SK-N-DZ (cell line): ENCODE measurements at regions not wholly inside any gene's neighbourhood (a gene's known extent, or its start where the extent isn't known, plus 50 kb on each side); places are given as distances from the start of the nearest gene placed in this dataset.
"Not testable (repeated sequence)": the region's sequence is repeated elsewhere in the genome, so short reads cannot be mapped to it uniquely, and the experiment has no call there.

Experiments
- DNase-seq: peaks from one replicate; pipeline ENCODE4 v3.0.0-alpha.2; 2015; ENCODE audit warnings: low spot score

DNA sequence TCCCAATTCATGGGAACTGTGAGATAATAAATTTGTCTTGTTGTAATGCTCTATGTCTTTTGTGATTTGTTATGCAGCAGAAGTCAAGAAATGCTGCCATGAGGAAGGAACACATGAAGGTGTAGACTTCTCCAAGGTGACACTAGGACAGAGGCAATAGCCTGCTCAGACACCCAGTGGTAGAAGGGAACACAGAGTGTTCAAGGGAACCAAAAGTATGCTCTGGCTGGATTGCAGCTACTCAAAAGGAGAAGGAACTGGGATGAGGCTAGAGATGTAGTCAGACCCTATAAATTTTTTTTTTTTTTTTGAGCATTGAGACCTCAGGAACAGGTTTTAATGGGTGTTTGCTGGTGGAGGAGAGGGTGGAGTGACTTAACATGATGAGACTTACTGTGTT is 232.5 kb downstream of the PARP8 start:
- no peak for DNase-seq

DNA sequence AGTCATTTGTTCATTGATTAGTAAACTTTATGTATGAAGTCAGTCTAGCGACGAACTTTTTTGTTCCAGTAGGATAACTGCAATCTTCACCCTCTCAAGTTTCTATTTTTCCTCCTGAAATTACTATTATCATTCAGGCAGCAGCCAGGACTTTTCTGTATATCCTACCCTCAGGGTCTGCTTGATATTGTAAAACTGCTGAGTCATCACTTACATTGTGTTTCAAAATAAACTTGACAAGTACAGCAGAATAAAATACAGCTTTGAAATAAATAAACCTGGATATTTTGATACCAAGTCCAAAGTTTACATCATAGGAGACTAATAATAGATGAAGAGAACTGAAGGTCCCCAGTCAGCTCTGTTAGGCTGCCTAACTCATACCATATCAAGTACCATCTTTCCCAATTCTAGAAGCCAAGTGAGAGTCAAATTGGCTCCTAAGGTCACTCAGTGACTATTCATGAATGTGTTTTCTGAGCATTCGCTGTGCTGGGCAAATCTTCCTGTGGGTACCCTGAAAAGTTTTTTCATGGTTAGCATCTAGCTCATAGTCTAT is 234.6 kb downstream of the PARP8 start:
- DNase-seq, result no peak

DNA sequence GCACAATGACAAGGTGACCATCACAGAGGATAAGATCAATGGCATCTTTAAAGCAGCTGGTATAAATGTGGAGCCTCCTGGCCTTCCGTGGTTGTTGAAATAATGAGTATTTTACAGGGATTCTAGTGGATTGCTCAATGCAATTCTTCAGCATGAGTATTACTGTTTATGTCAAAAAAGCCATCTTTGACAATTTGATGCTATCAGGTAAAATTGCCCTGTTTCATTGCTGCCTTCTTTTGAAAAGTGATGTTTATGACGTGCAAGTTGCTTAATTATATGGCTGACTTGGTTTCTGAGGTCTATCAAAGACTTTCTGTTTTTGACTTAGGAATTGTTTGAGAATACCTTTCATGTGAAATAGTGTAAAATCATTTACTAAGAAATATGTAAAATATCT is 237.2 kb downstream of the PARP8 start:
- no peak for DNase-seq

DNA sequence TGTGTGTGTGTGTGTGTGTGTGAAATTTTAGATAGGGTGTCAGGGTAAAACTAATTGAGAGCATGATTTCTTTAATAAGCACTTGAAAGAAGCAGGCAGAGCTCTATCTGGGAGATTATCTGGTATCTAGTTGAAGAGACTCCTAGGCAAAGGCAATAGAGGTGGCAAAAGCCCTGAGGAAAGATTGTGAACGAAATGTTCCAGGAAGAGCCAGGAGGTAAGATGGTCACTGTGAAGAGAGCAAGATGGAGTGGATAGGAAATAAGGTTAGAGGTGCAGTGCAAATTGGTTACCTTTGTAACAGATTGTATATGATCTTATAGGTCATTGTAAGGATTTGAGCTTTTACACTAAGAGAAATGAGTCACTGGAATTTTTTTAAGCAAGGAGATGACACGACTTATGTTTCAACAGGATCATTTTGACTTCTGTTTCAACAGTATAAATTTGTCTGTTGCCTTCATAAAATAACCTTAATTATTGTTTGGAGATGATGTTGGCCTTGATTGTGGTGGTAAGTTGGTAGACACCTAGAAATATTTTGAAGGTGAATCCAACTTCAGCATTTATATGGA is 239.6 kb downstream of the PARP8 start:
- DNase-seq, result no peak

DNA sequence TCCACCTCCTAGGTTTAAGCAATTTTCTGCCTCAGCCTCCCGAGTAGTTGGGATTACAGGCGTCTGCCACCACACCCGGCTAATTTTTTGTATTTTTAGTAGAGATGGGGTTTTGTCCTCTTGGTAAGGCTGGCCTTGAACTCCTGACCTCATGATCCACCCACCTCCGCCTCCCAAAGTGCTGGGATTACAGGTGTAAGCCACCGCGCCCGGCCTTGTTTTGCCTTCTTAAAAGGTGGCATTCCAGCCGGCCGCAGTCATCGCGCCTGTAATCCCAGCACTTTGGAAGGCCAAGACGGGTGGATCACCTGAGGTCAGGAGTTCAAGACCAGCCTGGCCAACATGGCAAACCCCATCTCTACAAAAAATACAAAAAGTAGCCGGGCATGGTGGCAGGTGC is 253.7 kb downstream of the PARP8 start:
- DNase-seq, result not testable (repeated sequence)

DNA sequence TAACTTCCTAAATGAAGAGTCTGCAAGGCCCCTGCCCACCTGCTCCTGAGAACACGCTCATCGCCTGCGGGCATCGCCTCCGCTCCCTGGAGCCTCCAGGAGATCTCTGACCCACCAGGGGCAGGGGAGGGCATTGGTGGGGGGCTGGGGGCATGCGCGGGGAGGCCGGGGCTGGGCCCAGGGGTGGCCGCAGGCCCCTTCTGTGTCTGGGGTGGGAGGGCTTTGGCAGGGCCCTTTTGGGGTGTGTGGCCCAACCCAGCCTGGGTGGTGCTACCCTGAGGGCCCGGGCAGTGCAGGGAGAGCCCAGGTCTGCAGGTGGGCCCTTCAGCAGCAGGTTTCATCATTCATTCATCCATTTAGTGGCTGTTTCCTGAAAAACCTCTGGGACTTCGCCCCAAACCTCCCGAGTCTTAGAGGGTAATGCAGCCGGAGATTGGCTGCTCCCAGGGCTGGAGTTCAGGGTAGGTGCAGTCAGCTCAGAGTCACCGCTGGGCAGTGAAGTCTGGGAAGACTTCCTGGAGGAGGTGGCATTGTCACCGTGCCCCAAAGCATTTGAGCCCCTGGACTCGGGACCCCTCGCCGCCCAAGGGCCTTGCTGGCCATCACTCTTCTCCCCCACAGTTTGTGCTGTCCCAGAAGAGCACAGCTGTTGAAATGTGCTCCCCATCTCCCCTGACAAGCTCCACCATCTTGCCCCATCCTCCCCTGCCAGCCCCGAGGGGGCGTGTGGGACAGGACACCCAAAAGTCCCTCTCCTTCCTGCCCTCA is 255.1 kb downstream of the PARP8 start:
- DNase-seq, result no peak

DNA sequence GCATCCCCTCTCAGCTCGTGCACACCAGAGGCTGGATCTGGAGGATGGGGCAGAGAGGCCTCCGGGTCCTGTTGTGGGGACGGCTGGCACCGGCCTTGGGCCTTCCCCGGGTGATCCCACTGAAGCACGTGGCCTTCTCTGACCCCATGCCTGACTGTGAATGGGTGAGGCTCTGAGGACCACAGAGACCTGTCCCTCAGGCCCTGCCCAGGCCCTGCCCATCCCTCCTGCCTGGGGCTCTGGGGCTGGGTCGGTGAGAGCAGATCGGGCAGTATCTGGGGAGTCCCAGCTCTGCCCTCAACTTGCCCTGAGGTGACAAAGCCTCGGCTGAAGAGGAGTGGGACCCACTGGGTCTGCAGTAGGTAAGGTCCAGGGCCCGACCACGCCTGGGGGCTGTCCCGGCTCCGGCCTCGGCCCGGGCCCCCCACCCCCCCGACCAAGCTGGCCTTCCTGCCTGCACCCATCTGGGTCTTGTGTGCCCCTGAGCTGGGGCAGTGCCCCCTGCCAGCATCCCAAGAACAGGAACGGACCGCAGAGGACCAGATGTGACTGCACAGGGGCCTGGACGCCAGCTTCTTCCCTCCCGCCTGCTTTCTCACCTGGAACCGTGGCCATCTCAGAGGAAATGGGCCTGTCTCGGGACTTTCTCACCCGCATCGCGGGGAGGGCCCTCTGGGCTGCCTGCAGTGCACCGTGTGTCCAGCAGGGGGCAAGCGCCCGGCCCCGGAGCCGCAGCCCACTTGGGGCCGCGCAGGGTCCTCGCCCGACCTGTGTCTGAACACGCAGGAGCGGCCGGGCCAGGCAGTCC is 255.9 kb downstream of the PARP8 start:
- not testable (repeated sequence) for DNase-seq

DNA sequence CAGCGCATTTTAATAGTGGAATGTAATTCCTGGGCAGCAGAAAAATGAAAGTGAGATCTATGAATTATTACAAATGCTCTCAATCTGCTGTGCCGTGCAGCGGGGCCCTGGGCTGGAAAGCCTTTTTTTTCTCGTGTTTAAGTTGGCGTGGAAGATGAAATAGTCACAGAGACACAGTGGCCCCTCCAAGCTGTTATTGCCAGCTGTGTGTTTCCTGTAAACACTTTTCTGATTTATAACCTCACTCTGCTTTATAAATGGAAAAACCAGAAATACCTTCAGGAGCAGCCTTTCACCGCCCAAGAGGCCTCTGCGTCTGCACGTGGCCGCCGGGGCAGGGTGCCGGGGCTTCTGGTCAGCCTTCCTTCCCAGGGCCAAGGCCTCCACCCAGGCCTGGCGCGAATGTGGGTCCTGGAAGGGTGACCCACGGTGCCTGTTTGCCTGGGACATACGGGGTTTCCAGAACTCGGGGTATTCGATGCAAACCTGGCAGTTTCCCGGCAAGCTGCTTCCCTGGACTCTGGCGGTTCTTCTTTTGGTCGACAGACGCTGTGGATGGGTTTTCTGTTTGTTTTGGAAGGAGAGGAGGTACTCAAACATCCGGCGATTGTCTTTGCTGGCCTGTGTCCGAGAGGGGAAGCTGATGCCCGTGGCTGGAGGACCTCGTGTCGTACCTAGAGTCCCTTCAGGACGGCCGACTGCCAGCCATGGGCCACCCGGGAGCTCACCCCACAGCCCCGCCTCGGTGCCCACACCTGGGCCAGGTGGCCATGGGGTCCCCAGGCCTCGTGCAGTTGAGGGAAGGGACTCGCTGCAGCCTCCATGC is 256.7 kb downstream of the PARP8 start:
- DNase-seq, result no peak

DNA sequence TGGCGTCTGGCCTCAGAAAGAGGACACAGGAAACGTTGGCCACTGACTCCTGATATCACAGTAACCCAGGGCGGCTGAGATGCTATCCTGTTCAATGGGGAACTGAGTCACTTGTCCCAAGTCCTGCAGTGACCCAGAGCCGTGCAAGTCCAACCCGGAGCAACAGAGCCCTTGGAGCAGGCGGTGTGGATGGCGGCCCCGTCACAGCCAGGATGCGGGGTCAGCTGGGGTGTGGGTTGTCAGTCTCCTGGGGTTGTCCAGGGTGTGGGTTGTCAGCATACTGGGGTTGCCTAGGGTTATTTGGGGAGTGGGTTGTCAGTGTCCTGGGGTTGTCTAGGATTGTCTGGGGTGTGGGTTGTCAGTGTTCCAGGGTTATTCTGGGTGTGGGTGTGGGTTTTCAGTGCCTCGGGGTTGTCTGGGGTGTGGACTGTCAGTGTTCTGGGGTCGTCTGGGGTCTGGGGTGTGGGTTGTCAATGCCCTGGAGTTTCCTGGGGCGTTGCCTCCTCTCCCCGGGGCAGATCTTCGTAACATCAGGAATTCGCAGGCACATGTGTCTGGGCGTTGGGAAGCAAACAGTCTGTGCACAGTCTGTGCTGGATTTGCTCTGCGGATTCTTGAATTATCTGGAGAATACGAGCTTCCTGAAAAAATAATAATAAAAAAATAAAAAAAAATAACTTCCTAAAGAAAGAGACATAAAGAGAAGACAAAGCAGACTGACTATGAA is 257.5 kb downstream of the PARP8 start:
- no peak for DNase-seq

DNA sequence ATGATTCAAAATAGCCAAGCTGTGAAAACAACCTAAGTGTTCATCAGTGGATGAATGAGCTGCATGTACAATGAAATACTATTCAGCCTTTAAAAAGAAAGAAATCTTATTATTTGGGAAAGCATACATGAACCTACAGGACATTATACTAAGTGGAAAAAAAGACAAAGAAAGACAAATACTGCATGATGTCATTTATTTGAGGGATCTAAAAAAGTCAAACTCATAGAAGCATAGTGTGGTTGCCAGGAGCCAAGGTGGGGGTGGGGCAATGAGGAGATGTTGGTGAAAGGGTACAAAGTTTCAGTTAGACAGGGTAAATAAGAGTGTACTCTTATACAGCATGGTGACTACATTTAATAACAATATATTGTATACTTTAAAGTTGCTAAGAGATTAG is 261.5 kb downstream of the PARP8 start:
- no peak for DNase-seq

DNA sequence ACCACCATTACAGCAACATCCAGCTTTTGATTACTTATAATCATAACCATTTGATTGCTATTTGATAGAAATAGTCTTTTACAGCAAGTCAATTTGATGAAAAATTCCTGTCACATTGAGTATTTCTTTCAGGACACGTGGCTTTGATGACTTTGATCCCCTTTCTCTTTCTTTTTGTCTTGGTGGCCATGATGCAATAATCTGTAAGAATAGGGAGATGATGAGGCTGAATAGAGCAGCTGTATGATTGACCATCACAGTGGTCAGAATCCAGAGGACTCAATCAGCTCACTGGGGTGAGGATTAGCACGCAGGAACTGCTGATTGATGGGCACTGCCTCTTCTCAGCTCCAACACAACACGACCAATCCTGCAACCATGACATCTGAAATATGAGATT is 262.7 kb downstream of the PARP8 start:
- DNase-seq, result no peak

DNA sequence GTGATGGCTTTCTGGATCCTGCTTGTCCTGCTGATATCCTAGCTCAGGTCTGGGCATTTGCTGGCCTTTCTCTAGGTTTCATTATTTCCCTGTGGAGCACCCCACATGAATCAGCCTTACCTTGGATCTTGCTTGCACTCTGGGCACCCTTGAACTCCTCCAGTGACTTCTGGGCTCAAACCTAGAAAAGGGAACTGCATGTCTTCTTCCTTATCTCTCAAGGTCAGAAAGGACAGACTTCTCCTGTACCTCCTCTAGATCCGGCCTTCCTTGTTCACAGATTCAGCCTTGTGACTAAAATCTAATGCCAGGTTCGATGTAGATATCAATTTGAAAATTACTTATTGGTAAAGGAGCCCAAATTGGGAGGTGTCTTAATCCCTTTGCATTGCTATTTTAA is 267.9 kb downstream of the PARP8 start:
- DNase-seq, result no peak

DNA sequence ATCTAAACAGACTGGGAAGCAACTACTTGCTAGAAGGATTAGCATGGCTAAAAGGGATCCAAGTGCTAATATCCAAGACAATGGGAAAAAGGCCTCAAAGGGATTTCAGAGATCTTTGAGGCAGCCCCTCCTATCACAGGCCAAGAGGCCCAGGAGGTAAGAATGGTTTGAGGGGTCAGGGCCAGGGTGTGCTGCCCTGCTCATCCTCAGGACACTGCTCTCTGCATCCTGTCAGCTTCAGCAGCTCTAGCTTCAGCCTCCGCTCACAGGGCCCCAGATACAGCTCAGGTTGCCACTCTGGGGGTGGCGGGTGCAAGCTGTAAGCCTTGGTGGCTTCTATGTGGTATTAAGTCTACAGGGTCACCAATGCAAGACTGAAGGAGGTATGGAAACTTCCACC is 278.7 kb downstream of the PARP8 start:
- no peak for DNase-seq

DNA sequence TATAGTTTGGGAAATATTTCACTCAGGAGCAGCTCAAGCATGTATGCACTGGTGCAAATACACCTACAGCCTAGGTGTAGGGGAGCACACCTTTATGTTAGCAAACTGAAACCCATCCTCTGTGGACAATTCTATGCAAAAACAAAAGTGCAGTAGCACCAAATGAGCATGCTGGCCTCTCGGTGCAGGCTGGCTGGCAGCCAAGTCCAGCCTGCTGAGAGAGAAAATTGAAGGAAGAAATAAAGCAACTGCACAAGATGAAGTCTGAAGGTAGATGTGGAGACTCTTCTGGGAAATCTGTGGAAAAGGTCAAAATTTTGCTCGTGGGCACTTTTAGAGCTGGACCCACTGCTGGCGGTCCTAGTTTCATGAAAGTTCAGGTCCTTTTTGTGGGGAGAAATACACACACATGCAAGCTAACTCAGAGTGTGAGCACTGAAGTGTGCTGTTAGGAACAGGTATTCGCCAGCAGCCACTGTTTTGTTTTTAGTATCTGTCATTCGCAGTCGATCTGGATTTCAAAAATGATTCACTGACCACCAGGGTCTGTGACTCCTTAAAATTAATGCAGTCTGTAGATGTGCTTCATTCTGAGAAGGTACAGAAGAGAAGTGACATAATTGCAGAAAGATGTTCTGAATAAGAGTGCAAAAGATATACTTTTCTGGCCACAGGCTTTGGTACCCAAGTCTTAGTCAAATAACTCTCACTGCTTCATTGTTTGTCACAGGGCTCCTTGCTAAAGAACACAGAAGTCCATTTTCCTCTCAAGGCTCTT is 281.7 kb downstream of the PARP8 start:
- DNase-seq, result no peak

DNA sequence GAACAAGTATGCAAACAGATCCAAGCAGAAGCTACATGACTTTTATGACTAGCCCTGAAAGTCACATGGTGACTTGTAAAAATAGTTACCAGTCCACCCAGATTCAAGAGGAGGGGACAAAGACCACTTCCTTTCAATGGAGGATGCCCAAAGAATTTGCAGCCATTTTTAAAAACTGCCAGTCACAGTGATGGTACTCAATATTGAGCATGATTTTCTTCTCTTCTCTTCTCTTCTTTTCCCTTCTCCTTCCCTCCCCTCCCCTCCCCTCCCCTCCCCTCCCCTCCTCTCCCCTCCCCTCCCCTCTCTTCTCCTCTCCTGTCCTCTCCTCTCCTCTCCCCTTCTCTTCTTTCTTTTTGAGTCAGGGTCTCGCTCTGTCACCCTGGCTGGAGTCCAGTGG is 286.9 kb downstream of the PARP8 start:
- DNase-seq, result no peak

DNA sequence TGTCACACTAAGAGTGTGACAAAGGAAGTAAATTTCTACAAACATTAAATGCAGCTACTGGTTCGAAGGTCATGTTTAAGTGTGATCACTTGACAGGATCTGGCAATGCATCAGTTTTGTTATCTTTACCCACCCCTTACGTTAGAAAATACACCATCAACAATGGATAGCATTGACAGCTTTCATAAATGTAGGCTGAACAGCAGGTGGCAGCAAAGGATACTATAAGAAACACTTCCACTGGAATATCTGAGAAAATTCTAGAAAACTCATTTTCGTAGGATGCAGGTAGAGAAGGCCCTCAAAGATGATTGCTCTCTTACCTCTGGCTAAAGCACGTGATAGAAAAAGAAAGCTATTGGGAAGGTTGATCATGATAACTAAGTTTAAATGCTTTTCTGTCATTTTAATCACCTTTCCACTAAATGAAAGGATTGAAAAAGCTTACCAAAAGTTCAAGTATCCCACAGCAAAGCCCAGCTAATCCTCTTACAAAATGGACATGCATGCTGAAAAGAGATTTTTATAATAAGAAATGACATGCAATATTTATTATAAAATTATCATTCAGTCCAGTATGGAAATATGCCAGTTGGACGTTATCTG is 292.5 kb downstream of the PARP8 start:
- peak; percentile 64 for DNase-seq

DNA sequence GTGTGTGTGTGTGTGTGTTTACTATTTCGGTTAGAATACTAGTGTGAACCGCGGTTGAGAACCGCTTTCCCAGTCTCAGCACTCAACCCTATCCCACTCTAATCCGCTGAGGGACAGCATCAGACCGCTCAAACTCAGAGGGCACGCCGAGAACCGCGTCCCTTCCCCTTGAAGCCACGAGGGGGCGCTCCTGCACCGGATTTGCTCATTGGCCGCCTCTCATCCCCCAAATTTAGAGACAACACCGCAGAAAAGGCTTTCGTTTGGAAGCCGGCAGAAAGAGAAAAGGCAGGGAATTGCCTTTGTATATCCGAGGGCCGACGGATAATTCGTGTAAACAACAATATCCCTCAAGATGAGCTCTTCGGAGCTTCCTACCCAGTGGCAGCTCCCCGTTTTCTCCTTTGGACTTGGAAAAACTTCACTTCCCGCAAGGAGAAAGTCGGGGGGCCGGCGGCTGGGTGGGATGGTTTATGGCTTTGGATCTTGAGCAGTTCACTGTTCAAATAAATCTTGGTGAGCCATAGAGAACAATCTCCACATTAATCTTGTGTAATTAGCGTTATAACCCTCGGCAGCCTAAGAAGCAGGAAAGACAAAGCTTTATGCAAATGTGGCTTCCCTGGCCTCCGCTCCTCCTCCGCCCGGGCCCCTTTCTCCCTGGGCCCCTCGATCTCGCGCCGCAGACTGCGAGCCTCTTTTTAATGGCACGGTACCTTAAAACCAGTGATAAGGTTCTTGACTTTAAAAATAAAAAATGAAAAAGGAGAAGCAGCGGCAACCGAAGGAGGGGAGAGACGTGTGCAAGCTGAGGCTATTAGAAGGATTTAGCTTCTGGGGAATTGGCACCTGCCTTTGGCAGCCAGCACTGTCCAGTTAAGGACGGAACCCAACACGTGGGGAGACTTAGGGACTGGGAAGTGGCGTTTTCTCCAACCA is 296.8 kb downstream of the PARP8 start:
- DNase-seq, result peak; percentile 79

DNA sequence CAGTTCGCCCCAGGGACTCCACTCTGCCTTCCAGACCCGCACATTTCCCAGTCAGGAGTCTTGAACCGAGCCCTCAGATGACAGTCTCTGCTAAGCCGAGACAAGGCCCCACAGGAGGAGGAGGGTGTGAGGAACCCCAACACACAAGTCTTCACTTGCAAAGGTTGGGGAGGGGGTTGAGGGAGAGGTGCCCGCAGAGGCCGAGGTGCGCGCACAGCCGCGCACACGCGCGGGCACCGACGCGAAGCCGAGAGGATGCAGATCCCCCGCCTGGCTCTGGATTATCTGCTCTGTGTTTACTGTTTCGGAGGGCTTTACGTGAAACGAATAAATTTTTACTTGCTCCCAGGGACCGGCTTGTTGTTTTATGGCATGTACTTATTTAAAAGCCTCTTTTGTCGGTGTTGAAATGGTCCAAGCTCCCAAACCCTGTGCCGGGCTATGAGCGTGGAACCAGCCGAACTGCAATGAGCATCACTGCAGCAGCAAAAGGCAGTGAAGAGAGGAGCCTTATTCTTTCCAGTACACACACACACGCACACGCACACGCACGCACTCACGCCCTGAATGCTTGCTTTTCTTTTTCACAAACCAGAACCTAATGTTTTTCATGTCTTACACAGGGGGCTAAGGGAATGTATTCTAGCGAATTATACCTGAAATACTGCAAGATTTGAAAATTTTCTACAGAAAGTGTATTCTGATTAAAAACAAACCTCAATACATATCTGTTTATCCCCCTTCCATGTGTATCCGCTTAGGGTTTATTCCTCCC is 297.7 kb downstream of the PARP8 start:
- peak; percentile 18 for DNase-seq
